ENCODE measurements at regions not wholly inside any gene's neighbourhood (a gene's known extent, or its start where the extent isn't known, plus 50 kb on each side); places are given as distances from the start of the nearest gene placed in this dataset.

- TF ChIP-seq YY1 (IDR thresholded peaks at IDR 0.05; ENCODE audit: insufficient read depth, insufficient read length), result no peak
- TF ChIP-seq ZNF274 (IDR thresholded peaks at IDR 0.05; ENCODE audit: low read depth, low read length), result no peak
- no peak for TF ChIP-seq SUZ12 (IDR thresholded peaks at IDR 0.05; ENCODE audit: extremely low read depth, insufficient read depth, insufficient read length)
These were observed 305.0 kb downstream of the MRPS30 start for GRCh38 chr5:45113726-45114125.

Measured in NT2/D1 (cell line).